HG03439 (cell line): ENCODE measurements at regions not wholly inside any gene's neighbourhood (a gene's known extent, or its start where the extent isn't known, plus 50 kb on each side); places are given as distances from the start of the nearest gene placed in this dataset.

ENCODE experiments used
- ATAC-seq: cut with Tn5 transposase; IDR thresholded peaks from one replicate; pipeline ENCODE4 v1.9.1; 2021; ENCODE audit warnings: mild to moderate bottlenecking, moderate library complexity; ENCODE audit not compliant: unreplicated experiment

DNA sequence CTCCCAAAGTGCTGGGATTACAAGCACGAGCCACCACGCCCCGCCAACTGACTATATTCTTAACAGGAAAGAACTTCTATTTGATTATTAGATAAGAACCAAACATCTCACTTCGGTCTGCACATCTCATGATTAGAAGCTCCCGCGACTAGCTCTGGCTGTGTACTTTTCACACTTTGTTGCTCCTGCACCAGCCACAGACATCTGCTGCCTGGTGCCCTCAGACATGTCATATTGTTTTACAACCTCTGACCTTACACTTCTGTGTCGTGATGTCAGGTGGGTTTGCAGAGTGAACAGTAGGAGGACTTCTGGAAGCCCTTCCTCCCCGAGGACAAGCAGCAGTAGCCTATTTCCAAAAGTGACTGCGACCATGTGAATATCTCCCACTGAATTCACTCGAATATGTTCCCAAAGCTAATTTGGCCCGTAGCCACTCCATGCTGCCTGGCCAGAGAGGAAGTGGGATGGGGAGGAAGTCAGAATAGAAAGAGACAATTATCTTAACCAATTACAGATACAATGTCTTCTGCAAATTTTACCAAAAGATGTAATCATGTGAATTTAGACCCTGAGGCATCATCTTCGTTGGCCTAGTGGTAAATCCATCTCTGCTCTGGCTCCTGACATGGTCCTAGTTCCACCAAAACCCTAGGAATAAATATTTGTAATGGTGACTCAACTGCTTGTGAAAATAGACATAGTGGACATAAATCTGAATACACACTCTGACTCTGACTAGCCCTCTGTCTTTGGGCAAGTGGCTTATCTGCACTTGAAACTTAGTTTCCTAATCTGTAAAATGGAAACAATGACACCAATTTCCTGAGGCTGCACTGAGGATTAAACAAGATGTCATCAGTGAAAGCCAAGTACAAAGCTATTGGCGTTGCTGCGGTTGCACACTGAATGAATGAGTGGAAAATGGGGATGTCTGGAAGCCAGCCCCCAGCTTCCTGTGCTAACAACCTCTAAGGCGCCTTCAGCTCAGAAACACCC is 406.1 kb downstream of the LRATD1 start:
- no peak for ATAC-seq

DNA sequence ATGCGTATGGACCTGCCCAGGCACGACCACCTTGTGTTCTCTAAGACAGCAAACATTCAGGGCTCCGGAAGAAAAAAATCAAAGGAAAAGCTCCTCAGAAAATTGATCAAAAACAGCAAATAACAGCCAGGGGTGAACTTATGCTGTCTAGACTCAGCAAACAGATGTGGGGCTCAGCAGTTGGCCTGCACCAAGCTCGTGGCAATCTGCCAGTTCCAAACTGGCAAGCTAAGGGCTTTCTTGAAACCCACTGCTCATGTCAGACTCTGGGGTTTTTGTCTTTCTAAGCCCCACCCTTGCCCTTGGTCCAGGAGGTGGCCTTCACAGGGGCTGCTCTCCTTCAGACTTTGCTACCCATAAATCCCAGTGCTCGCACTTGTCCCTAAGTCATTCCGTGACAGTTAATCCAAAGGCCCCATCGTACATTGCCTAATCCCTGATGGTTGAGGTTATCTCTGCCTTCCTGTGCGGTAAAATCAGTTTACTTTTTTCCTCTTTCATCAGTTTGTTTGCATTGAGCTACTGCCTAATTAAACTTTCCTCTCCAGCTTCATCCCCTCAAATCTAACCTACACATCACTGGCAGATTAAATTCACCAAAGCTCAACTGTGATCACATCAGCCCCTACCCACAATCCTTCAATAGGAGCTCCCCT is 408.0 kb downstream of the LRATD1 start:
- no peak for ATAC-seq

DNA sequence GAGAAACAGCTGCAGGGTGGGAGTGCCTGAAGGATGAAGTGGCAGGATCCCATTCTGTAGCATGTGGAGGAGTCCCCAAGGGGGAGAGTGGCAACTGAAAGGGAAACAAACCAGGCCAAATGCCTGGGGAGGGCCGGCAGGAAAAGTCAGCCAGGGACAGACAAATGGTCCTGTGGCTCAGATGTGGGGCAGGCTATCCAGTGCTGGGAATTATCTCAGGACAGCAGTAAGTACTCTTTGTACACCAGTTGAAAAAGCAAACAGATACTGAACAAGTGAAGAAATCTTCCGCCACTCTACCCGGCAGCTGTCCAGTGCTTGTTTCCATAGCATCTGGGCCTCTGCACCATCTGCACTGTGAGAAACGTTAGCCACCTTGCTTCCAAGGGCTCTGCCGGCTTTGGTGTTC is 408.9 kb downstream of the LRATD1 start:
- no peak for ATAC-seq

DNA sequence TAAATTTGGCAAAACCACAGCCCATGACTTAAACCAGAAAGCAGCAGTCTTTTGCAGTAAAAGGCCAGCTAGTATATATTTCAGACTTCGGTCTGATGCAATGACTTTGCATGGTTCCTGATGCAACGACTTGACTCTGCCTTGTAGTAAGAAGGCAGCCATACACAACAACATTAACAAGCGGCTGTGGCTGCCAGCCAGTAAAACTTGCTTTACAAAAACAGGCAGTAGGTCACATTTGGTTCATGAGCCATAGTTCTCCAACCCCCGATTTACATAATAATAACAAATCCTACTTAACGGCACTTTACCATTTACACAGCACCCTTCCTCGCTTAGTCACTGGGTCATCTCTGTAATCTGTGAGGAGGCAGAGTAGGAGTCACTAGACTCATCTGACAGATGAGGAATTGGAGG is 410.3 kb downstream of the LRATD1 start:
- no peak for ATAC-seq

DNA sequence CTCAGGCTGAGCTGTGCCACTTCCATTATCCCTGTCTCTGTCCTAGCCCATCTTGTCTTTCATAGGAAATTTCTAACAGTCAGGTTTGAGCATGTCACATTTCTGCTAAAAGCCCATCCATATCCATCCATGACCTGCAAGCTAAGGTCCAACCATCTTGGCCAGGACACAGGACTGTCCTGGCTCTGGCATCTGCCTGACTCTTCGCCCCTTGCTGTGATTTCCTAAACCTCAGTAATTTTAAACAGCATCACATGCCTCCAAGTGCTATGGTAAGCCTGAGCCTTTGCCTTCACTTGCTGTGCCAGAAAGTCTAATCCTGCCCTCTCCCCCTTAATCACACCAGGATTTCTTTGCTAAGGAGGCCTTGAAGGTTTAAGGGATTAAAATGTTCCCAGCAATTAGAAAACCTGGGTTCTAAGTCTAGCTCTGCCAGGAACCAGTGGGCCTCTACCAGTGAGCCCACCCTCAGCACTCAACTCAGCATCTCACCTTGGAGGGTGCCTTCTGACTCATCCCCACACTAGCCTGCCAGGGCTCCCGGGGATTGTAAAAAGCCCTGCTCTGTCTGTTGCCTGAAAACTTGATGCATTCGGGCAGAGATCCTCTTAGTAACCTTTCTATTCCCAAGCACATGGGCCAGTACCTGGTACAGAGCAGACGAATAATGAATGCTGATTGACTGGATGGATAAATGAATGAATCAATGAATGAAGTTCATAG is 411.0 kb downstream of the LRATD1 start:
- no peak for ATAC-seq

DNA sequence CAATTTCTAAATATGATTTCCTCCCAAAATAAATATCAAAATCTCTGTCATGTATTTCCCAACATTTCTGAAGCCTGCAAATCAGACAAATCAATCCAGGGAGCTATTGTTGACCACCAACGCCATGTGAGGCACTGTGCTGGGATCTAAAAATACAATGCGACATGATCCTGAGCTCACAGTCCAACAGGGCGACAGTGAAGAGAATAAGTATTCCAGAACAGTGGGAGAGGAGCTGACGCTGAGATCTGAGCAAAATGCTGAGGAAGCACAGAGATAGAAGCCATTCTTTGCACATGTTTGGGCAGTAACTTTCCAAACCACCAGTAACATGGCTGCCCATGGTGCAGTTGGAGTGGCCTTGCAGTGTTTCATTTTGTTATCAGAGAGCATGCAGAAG is 412.5 kb downstream of the LRATD1 start:
- ATAC-seq: no peak

DNA sequence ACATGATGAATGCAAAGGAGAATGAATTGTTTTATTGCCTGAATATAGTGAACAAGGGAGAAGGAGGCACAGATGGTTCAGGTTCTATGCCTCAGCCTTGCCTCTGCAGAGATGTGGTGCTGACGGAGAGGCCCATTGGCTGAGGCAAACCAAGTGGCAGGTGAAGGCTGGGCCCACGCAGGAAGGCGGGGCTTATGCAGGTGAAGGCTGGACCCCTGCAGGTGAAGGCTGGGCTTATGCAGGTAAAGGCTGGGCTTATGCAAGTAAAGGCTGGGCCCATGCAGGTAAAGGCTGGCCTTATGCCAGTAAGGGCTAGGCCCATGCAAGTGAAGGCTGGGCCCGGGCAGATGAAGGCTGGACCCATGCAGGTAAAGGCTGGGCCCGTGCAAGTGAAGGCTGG is 414.7 kb downstream of the LRATD1 start:
- no peak for ATAC-seq

DNA sequence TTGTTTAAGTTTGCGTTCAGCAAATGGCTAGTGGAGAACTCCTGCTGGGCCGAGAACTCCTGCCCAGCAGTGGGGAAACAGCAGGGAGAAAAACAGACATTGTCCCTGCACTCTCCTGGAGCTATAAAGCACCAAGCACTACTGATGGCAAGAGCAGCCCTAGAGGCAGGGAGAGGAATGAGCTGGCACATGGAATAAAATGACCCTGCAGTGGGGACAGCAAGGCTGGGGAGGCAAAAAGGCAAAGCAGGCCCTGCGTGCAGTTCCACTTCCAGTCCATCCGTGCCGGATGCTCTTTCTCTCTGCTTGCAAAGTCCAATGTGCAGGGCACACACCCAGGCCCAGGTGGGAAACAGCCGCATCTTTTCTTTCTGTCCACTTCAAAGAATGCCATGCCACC is 415.5 kb downstream of the LRATD1 start:
- no peak for ATAC-seq

DNA sequence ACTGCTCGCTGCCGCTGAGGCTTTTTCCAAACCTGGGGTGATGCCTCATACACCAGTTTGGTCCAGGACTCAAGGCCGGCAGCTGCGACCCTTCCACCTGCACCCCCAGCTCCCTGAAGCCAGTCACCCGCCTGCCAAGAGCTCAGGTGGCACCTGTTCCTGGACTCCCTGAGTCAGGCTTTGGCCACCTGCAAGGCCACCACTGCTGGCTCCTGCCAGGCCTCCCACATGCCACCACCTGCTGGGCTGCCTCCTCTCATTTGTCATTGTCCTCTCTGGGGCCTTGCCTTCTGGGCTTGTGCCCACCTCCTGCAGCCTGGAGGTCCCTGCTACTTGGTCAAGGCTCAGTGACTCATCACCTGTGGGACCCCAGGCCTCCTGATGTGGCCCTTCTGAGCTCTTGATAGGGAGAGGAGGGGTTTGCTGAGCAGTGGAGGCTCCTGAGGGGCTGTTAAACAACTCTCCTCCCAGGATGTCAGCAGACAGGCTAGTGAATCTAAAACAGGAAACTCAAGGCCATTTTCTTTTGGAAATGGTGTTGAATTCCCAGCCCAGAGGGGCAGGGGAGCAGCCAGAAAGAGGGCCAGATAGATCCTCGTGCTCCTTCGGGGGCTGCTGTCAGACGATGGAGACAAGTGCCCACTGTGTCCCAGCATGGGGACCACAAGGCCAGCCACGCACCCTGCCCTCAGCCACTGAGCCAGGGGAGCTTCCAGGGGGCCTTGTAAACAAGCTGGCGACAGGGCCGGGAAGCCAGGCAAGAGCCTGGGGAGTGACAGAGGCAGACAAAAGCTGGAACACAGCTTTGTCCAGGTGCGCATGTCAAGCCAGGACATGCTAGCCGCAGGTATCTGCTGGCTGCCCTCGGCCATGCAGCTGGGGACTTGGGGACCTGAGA is 416.8 kb downstream of the LRATD1 start:
- ATAC-seq: no peak

DNA sequence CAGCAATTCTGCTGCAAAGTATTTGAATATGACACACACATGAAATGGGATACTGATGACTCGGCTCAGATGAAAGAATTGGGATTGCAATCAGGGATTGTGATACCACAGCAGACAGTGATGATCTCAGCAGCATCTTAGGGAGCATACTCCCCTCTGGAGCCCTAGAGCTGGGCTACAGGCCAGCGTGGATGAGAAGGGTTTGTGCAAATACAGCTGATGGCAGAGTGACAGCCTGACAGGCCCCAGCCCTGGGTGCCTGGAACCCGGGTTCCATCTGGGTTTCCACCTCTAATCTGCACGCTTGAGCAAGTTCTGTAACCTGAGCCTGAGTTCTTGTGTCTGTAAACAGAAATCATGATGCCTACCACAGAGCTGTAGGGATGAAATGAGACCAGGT is 418.0 kb downstream of the LRATD1 start:
- no peak for ATAC-seq

DNA sequence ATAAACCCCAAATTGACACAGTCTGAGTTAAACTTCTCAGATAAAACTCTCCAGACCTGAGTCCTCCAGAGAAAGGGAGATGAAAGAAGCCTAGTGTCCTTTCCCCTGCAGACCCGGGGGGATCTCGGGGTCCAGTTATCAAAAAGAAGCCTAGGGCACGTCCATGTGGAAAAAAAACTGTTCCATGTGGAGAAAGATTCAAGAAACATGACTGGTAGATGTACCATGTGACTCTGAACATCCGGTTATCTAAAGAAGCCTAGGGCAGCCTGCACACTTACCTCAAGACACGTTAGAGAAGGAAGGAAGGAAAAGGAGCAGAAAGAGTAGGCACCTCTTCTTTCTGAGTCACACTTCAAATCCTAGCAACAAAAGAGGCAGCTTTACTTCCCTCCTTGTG is 421.0 kb downstream of the LRATD1 start:
- ATAC-seq: no peak

DNA sequence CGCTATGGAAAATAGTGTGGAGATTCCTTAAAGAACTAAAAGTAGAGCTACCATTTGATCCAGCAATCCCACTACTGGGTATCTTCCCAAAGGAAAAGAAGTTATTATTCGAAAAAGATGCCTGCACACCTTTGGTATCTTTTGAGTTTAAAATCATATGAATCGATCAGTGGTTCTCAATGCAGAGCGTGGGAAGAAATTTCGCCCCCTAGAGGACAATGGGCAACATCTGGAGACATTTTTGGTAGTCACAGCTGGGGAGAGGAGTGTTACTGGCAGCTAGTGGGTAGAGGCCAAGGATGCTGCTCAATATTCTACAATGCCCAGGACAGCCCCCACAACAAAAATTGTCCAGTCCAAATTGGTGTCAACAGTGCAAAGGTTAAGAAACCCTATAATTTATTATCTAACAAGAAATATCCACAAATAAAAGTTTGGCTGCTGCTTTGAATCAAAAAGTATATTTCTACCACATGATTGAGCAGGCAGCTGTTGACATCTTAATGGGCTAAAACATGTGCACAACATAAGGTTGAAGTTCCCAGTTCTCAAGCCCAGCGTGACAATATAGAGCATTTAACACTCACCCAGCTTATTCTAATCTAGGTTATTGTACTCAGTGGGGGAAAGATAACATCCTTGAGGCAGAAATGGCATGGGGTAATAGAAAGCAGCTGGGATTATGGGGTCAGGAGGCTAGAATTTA is 425.7 kb downstream of the LRATD1 start:
- ATAC-seq: no peak

DNA sequence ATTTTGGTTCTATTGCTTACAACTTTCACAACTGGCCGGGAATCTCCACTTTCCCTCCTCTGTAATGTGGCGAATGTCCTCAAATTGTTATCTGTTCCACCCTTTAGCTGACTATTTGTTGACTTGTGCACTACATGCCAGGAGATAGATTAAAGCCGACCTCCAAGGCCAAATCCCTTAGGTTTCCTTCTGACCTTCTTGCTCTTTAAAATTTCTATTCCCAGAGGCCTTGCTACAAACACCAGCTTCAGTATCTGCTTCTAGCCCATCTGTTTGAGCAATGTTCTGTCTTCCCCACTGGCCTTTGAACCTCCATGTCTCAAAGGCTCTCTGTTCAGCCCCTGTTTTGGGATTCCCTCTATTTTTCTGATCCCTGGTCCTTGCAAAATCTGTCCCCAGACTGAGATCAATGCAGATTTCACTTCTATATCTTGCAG is 426.2 kb downstream of the LRATD1 start:
- no peak for ATAC-seq

DNA sequence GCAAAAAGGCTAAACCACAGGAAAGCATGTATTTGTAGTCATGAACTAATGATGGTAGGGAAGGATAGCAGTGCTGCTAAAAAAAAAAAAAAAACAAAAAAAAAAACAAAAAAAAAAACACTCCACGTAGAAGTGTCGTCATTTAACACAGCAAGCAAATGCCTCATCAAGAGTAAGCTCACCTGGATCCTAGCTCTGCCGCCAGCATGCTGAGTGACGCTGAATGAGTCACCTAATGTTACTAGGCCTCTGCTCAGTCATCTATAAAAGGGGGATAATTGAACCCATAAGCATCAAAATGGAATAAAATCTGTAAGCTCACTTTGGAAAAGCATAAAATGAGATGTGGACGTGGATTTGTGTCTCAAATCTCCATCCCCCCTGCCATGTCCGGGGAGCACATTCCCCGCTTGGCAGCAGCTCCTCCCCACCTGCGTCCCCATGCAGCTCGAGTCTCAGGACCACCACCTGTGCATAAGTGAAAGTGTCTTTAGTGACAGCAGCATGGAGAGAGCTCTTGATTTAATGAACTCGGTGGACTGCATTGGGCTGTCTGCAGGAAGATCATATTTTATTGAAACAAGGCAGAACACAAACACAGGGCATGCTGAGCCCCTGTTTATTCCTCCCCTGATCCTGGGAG is 427.5 kb downstream of the LRATD1 start:
- no peak for ATAC-seq

DNA sequence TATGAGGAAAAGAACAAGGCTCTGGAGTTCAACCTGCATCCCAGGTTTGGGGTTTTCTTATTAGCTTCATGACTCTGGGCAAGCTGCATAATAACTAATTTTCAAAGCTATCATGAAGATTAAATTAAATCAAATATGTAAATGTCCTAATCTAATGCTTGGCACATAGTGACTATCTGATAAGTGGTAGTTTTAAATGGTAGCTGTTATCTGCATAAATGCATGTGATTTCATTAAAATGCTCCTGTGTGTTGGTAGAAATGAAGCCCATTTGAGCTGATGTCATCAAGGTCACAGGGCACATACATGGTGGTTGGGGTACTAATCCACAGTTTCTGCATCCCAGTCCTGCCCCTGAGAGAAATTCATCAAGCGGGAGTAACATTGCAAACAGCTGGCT is 428.8 kb downstream of the LRATD1 start:
- ATAC-seq: no peak

DNA sequence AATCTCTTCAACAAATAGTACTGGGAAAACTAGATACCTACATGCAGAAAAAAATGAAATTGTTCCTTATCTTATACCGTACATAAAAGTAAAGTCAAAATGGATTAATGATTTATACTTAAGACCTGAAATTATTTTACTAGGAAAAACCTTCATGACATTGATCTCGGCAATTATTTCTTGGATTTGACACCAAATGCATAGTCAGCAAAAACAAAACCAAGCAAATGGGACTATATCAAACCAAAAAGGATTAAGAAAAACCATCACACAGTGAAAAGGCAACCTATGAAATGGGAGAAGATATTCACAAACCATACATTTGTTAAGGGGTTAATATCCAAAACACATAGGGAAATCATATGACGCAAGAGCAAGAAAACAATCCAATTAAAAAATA is 433.6 kb downstream of the LRATD1 start:
- no peak for ATAC-seq

DNA sequence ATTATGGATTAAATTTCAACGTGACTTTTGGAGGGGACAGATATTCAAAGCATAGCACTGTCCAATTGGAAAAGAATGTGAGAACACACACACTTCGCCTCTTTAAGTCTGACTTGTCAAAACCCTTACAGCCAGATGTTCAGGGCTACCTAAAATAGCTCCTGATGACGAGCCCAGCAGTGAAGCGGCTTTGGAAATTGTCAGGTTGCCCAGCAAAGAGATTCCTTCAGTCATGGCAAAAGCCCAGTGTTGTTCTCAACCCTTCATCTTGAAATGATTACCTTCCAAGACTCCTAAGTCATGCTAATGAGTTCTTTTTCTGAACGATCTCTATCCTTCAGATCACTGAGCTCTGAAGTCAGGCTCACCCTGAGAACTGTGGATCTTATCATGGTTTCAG is 436.6 kb downstream of the LRATD1 start:
- no peak for ATAC-seq

DNA sequence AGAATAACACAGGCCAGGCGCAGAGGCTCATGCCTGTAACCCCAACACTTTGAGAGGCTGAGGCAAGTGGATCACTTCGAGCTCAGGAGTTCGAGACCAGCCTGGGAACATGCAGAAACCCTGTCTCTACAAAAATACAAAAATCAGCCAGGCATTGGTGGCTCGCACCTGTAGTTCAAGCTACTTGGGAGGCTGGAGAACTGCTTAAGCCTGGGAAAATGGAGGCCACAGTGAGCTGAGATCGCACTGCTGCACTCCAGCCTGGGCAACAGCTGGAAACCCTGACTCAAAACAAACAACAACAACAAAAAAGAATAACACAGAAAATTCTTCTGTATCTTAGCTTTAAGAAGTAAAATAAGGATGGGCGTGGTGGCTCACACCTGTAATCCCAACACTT is 440.3 kb downstream of the LRATD1 start:
- no peak for ATAC-seq

DNA sequence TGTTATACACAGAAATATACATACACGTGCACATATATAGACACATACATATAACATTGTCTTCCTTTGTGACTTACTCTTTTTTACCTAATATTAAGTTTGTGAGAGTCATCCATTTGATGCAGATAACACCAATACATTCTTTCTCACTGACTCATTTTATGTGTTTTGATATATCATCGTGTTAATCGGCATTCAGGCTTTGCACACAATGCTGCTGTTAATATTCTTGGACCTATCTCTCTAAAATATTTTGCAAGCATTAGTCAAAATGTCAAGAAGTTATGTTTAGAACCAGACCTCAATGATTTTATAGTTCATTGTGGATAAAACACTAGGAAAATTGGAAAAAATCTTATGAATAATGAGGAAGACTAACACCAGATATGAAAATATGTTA is 441.1 kb downstream of the LRATD1 start:
- ATAC-seq: no peak
